Fibroblast of pulmonary artery (primary cell): ENCODE measurements at regions not wholly inside any gene's neighbourhood (a gene's known extent, or its start where the extent isn't known, plus 50 kb on each side); places are given as distances from the start of the nearest gene placed in this dataset.
"Not testable (repeated sequence)": the region's sequence is repeated elsewhere in the genome, so short reads cannot be mapped to it uniquely, and the experiment has no call there.

Experiments used
- DNase-seq: peaks from one replicate; pipeline ENCODE4 v3.0.0-alpha.2; 2010; ENCODE audit warnings: low read depth
- H3K4me3 ChIP-seq: replicated peaks from 2 replicates; pipeline ENCODE4 v1.5.1; 2011; ENCODE audit warnings: low read depth, mild to moderate bottlenecking, control low read depth, low read length, moderate library complexity
- CTCF ChIP-seq: IDR thresholded peaks from 2 replicates; pipeline ENCODE4 v1.5.1; 2011; ENCODE audit warnings: mild to moderate bottlenecking, control low read depth, low read length, inconsistent platforms; ENCODE audit errors: missing control alignments

DNA sequence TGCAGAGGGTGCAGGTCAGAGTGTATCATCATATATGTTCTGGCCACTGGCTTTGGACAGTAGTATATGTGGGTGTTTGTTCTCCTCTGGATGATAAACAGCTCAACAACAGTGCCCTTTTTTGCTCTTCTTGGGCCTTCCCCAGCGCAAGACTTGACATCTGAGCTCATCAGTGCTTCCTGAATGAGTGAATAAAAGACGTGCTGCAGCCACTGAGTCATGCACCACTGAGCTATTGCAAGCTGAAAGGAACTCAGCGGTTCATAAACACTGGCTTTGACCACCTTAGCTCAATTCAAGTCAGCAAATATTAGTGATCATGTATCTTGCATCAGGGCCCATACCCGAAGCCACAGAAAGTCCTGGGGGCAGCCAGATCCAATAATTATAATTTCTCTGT is 105.3 kb upstream of the KCNG1 start:
- no peak for TF ChIP-seq CTCF
- no peak overlapping the region for H3K4me3 ChIP-seq
- DNase-seq = peak; percentile 72

DNA sequence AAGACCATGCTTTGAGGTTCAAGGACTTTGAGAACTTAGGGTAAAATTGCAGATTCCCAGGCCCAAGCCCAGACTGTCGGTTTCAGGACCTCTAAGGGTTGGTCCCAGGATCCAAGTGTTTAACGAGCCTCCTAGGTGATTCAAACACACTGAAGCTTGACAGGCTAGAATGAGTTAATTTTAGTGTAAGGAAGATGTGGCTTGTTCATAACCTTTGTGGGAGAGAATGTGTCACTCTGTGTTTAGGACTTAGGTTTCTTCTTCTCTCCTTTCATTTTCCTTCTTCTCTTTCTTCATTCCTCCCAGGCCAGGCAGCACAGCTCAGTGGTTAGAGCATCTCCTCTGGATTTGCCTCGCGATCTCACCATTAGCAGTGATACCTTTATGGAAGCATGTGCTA is 104.8 kb upstream of the KCNG1 start:
- no peak for TF ChIP-seq CTCF
- no peak for DNase-seq
- no peak overlapping the region for H3K4me3 ChIP-seq

GRCh38 chr20:51126337-51126736 is 103.4 kb upstream of the KCNG1 start:
- no peak for TF ChIP-seq CTCF
- no peak for DNase-seq
- no peak overlapping the region for H3K4me3 ChIP-seq

DNA sequence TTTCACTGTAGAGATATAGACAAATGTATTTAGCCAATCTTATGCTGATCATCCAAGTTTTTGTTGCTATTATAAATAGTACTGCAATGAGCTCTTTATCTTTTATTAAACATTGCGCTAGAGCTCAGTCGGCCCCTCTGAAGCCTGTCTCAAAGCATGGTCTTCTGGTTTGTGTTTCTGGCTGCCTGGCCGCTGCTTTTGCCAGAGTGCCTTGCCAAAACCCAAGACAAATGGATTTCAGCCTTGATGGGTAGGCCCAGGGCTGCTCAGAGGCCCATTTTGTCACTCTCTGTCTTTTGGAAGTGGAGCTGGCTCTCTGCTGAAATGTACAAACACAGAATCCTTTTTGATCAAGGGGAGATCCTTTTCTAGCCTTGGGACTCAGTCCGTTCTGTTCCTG is 102.9 kb upstream of the KCNG1 start:
- H3K4me3 ChIP-seq = no peak overlapping the region
- no peak for DNase-seq
- TF ChIP-seq CTCF = no peak

DNA sequence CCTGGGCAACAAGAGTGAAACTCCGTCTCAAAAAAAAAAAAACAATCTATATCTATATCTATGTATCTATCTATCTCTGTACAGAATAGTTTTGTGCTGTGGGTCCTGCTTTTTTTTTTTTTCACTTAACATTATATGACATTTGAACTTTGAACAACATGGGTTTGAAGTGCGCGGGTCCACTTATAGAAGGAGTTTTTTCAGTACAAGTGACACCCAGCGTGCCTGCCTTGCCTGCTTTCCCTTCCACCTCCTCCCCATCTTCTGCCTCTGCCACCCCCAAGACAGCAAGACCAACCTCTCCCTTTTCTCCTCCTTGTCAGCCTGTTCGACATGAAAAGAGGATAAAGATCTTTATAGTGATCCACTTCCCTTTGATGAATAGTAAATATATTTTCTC is 102.2 kb upstream of the KCNG1 start:
- no peak overlapping the region for H3K4me3 ChIP-seq
- TF ChIP-seq CTCF = no peak
- DNase-seq = no peak

GRCh38 chr20:51123887-51124286 is 101.0 kb upstream of the KCNG1 start:
- not testable (repeated sequence) for H3K4me3 ChIP-seq, DNase-seq

DNA sequence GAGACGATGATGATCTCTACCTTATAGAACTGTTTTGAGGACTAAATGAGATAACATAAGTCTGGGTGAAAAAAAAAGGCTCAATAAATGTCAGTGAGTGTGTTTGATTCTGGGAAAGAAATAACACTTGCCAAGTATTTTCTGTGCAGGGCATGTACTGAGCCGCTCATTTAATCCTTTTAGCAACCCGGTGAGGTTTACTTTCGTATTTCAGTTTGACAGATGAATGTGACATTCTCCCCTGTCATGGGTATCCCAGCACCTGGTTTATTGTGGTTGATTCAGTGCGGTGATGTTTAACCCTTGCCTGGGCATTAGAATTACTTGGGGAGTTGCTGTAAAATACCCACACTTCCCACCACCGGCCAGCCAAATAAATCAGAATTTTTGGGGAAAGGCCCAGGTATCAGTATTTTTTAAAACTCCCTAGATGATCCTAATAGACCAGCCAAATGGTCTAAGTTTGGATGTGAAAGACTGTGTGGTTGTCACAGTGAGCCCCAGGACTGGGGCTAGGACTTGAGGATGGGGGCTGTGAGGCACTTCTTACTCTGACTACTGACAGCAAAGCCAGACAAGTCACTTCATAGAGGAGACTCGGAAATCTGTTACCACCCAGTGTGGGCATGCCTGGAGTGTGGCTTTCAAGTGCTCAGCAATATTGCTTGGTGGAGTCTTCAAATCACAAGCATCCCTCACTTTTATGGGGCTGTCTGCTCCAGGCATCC is 100.2 kb upstream of the KCNG1 start:
- TF ChIP-seq CTCF = no peak
- no peak overlapping the region for H3K4me3 ChIP-seq
- no peak for DNase-seq
